ENCODE measurements at regions not wholly inside any gene's neighbourhood (a gene's known extent, or its start where the extent isn't known, plus 50 kb on each side); places are given as distances from the start of the nearest gene placed in this dataset.

GRCh38 chr1:95496307-95496706 is 262.3 kb downstream of the RWDD3 start:
- TF ChIP-seq, protein P1, sequence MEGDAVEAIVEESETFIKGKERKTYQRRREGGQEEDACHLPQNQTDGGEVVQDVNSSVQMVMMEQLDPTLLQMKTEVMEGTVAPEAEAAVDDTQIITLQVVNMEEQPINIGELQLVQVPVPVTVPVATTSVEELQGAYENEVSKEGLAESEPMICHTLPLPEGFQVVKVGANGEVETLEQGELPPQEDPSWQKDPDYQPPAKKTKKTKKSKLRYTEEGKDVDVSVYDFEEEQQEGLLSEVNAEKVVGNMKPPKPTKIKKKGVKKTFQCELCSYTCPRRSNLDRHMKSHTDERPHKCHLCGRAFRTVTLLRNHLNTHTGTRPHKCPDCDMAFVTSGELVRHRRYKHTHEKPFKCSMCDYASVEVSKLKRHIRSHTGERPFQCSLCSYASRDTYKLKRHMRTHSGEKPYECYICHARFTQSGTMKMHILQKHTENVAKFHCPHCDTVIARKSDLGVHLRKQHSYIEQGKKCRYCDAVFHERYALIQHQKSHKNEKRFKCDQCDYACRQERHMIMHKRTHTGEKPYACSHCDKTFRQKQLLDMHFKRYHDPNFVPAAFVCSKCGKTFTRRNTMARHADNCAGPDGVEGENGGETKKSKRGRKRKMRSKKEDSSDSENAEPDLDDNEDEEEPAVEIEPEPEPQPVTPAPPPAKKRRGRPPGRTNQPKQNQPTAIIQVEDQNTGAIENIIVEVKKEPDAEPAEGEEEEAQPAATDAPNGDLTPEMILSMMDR (IDR thresholded peaks at IDR 0.05) = no peak
- no peak for TF ChIP-seq POLR2A (IDR thresholded peaks at IDR 0.05; ENCODE audit: low read depth)
- TF ChIP-seq EP300 (IDR thresholded peaks at IDR 0.05) = no peak
- TF ChIP-seq POLR2AphosphoS5 (IDR thresholded peaks at IDR 0.05) = no peak
